WTC11 (cell line): ENCODE measurements at regions not wholly inside any gene's neighbourhood (a gene's known extent, or its start where the extent isn't known, plus 50 kb on each side); places are given as distances from the start of the nearest gene placed in this dataset.

ENCODE experiments used
- ATAC-seq: fragments of 200-7000 bp; cut with Tn5 transposase; 2 replicates; pipeline ENCODE4 v1.10.0; 2021; ENCODE audit warnings: mild to moderate bottlenecking, moderate library complexity
- CTCF ChIA-PET: fragments of 300-600 bp; sonication (Branson Sonifier 250); formaldehyde crosslinking; loops from one replicate; lab custom pipeline; 2021; ENCODE audit warnings: antibody characterized with exemption; lab: Charles Lee
- POLR2A ChIA-PET: fragments of 350-600 bp; sonication (Branson Sonifier 250); formaldehyde crosslinking; loops from one replicate; lab custom pipeline; 2021; ENCODE audit warnings: antibody characterized with exemption; lab: Charles Lee
- DNase-seq: peaks from one replicate; pipeline ENCODE4 v3.0.0; 2021; ENCODE audit warnings: low spot score
- H3K27ac Mint-ChIP-seq: 2 replicates; pipeline ENCODE4 v1.8.0; 2021; ENCODE audit warnings: mixed read lengths
- H3K27me3 Mint-ChIP-seq: 2 replicates; pipeline ENCODE4 v1.8.0; 2021; ENCODE audit warnings: low read depth, mild to moderate bottlenecking, moderate library complexity, mixed read lengths
- H3K36me3 Mint-ChIP-seq: 2 replicates; pipeline ENCODE4 v1.8.0; 2021; ENCODE audit warnings: mixed read lengths
- H3K4me1 Mint-ChIP-seq: 2 replicates; pipeline ENCODE4 v1.8.0; 2022; ENCODE audit warnings: mixed read lengths
- H3K4me3 Mint-ChIP-seq: 2 replicates; pipeline ENCODE4 v1.8.0; 2021; ENCODE audit warnings: mild to moderate bottlenecking, moderate library complexity, mixed read lengths
- H3K9me3 Mint-ChIP-seq: 2 replicates; pipeline ENCODE4 v1.8.0; 2021; ENCODE audit warnings: mixed read lengths
- ATF1 ChIP-seq: sonication (generic); formaldehyde crosslinking; IDR thresholded peaks from 2 replicates; pipeline ENCODE4 v1.8.1; 2023; ENCODE audit warnings: mild to moderate bottlenecking, moderate library complexity, missing genetic modification reagents
- CBFB ChIP-seq: sonication (generic); formaldehyde crosslinking; IDR thresholded peaks from 2 replicates; pipeline ENCODE4 v1.8.1; 2022; ENCODE audit warnings: mild to moderate bottlenecking, low read depth, missing genetic modification reagents
- CDX4 ChIP-seq: fragments of 250-450 bp; sonication (Bioruptor Pico); IDR thresholded peaks from 2 replicates; pipeline ENCODE4 v1.9.0; 2021; ENCODE audit warnings: moderate library complexity, mild to moderate bottlenecking, inconsistent platforms, borderline replicate concordance
- E2F1 ChIP-seq: sonication (generic); formaldehyde crosslinking; IDR thresholded peaks from 2 replicates; pipeline ENCODE4 v1.8.0; 2022; ENCODE audit warnings: mild to moderate bottlenecking, missing genetic modification reagents
- E2F5 ChIP-seq: sonication (generic); formaldehyde crosslinking; IDR thresholded peaks from 2 replicates; pipeline ENCODE4 v1.8.1; 2022; ENCODE audit warnings: mild to moderate bottlenecking, moderate library complexity, missing genetic modification reagents
- ERG ChIP-seq: fragments of 250-450 bp; sonication (Bioruptor Pico); IDR thresholded peaks from 2 replicates; pipeline ENCODE4 v1.8.0; 2021; ENCODE audit warnings: mild to moderate bottlenecking
- ETV6 ChIP-seq: sonication (generic); formaldehyde crosslinking; IDR thresholded peaks from 2 replicates; pipeline ENCODE4 v1.8.1; 2022; ENCODE audit warnings: mild to moderate bottlenecking, missing genetic modification reagents
- FOXK1 ChIP-seq: sonication (generic); formaldehyde crosslinking; IDR thresholded peaks from 2 replicates; pipeline ENCODE4 v1.8.0; 2022; ENCODE audit warnings: mild to moderate bottlenecking, moderate library complexity, missing genetic modification reagents
- FOXP1 ChIP-seq: sonication (generic); formaldehyde crosslinking; IDR thresholded peaks from 2 replicates; pipeline ENCODE4 v1.8.0; 2022; ENCODE audit warnings: missing genetic modification reagents, mild to moderate bottlenecking, moderate library complexity, borderline replicate concordance
- GTF2I ChIP-seq: fragments of 250-450 bp; sonication (Bioruptor Pico); conservative IDR thresholded peaks from 2 replicates; pipeline ENCODE4 v1.4.0; 2021; ENCODE audit warnings: mild to moderate bottlenecking
- HMGXB4 ChIP-seq: sonication (generic); formaldehyde crosslinking; IDR thresholded peaks from 2 replicates; pipeline ENCODE4 v1.8.1; 2023; ENCODE audit warnings: mild to moderate bottlenecking, moderate library complexity, missing genetic modification reagents
- MLX ChIP-seq: sonication (generic); formaldehyde crosslinking; IDR thresholded peaks from 2 replicates; pipeline ENCODE4 v1.8.1; 2023; ENCODE audit warnings: mild to moderate bottlenecking, missing genetic modification reagents, moderate library complexity
- NR1H2 ChIP-seq: sonication (generic); formaldehyde crosslinking; IDR thresholded peaks from 2 replicates; pipeline ENCODE4 v1.9.0; 2021; ENCODE audit warnings: mild to moderate bottlenecking, moderate library complexity, missing genetic modification reagents
- NR2C2 ChIP-seq: sonication (generic); formaldehyde crosslinking; IDR thresholded peaks from 2 replicates; pipeline ENCODE4 v1.8.0; 2022; ENCODE audit warnings: mild to moderate bottlenecking, missing genetic modification reagents
- SP1 ChIP-seq: sonication (generic); formaldehyde crosslinking; conservative IDR thresholded peaks from 2 replicates; pipeline ENCODE4 v1.8.1; 2022; ENCODE audit warnings: missing genetic modification reagents
- STAT6 ChIP-seq: sonication (generic); formaldehyde crosslinking; conservative IDR thresholded peaks from 2 replicates; pipeline ENCODE4 v1.8.1; 2023; ENCODE audit warnings: mild to moderate bottlenecking, low read depth, missing genetic modification reagents, moderate library complexity
- TEAD4 ChIP-seq: sonication (generic); formaldehyde crosslinking; IDR thresholded peaks from 2 replicates; pipeline ENCODE4 v1.8.0; 2022; ENCODE audit warnings: mild to moderate bottlenecking, missing genetic modification reagents
- USF1 ChIP-seq: sonication (generic); formaldehyde crosslinking; IDR thresholded peaks from 2 replicates; pipeline ENCODE4 v1.8.0; 2022; ENCODE audit warnings: mild to moderate bottlenecking, missing genetic modification reagents
- ZNF396 ChIP-seq: fragments of 250-450 bp; sonication (Bioruptor Pico); IDR thresholded peaks from 2 replicates; pipeline ENCODE4 v1.8.0; 2021; ENCODE audit warnings: mild to moderate bottlenecking, moderate library complexity, borderline replicate concordance
- ZNF416 ChIP-seq: fragments of 250-450 bp; sonication (Bioruptor Pico); IDR thresholded peaks from 2 replicates; pipeline ENCODE4 v1.9.0; 2021; ENCODE audit warnings: mild to moderate bottlenecking, inconsistent platforms

- ChIA-PET CTCF (no interaction called here), POLR2A (no interaction called here)
- no peaks in the 10 kb centered on the region for H3K9me3 Mint-ChIP-seq
- H3K36me3 Mint-ChIP-seq = no peaks in the 10 kb centered on the region
- no peak overlapping the region for H3K4me3 Mint-ChIP-seq
- no peaks in the 10 kb centered on the region for H3K27me3 Mint-ChIP-seq
- TF ChIP-seq NR1H2 (CRISPR knock-in tag) (no peak), NR2C2 (CRISPR knock-in tag) (no peak), ATF1 (CRISPR knock-in tag) (no peak), GTF2I (CRISPR knock-in tag) (no peak), FOXK1 (CRISPR knock-in tag) (no peak), TEAD4 (CRISPR knock-in tag) (no peak), CBFB (no peak)
- no peak for ATAC-seq
- H3K27ac Mint-ChIP-seq = no peak overlapping the region
- DNase-seq = no peak
- H3K4me1 Mint-ChIP-seq = peaks cover 21% of the 10 kb centered on the region
Observed at GRCh38 chr3:78165876-78166275, 1126.0 kb downstream of the ROBO2 start.

GRCh38 chr3:78174821-78175220, 1134.9 kb downstream of the ROBO2 start:
- POLR2A ChIA-PET = no interaction called here
- Mint-ChIP-seq H3K36me3 (no peaks in the 10 kb centered on the region), H3K27ac (no peak overlapping the region)

GRCh38 chr3:78176869-78177268, 1137.0 kb downstream of the ROBO2 start:
- DNase-seq (no peak), ATAC-seq (no peak)
- peaks cover 15% of the 10 kb centered on the region for H3K4me1 Mint-ChIP-seq
- POLR2A ChIA-PET = no interaction called here
- CTCF ChIA-PET = no interaction called here
- H3K27ac Mint-ChIP-seq = no peak overlapping the region
- H3K9me3 Mint-ChIP-seq = no peaks in the 10 kb centered on the region
- no peak overlapping the region for H3K4me3 Mint-ChIP-seq
- H3K36me3 Mint-ChIP-seq = no peaks in the 10 kb centered on the region
- H3K27me3 Mint-ChIP-seq = no peaks in the 10 kb centered on the region
- TF ChIP-seq ZNF416 (CRISPR knock-in tag) (no peak), ERG (CRISPR knock-in tag) (no peak), MLX (CRISPR knock-in tag) (no peak), USF1 (CRISPR knock-in tag) (no peak), E2F1 (no peak), HMGXB4 (CRISPR knock-in tag) (no peak), GTF2I (CRISPR knock-in tag) (no peak), FOXP1 (CRISPR knock-in tag) (no peak), SP1 (CRISPR knock-in tag) (no peak)

More at GRCh38 chr3:78174821-78175220, 1134.9 kb downstream of the ROBO2 start:
- peaks cover 15% of the 10 kb centered on the region for H3K4me1 Mint-ChIP-seq
- no peak for DNase-seq
- H3K27me3 Mint-ChIP-seq = no peaks in the 10 kb centered on the region
- no peaks in the 10 kb centered on the region for H3K9me3 Mint-ChIP-seq
- CTCF ChIA-PET = no interaction called here
- ATAC-seq = no peak
- TF ChIP-seq STAT6 (CRISPR knock-in tag) (no peak), ETV6 (no peak), CDX4 (CRISPR knock-in tag) (no peak), ATF1 (CRISPR knock-in tag) (no peak), ZNF396 (no peak), E2F5 (CRISPR knock-in tag) (no peak)
- no peak overlapping the region for H3K4me3 Mint-ChIP-seq
